Activated B cell treated with CpG ODN at 0.5 μM for 24 hours (primary cell): ENCODE measurements at regions not wholly inside any gene's neighbourhood (a gene's known extent, or its start where the extent isn't known, plus 50 kb on each side); places are given as distances from the start of the nearest gene placed in this dataset.

ENCODE experiments used
- ATAC-seq: fragments of 200-7000 bp; cut with Tn5 transposase; one replicate; pipeline ENCODE4 v1.10.0; 2021; ENCODE audit warnings: low read depth, mild to moderate bottlenecking, moderate library complexity
- CTCF ChIA-PET: fragments of 350-600 bp; sonication (Branson Sonifier 250); formaldehyde crosslinking; loops from one replicate; lab custom pipeline; 2021; ENCODE audit warnings: antibody characterized with exemption; lab: Charles Lee
- POLR2A ChIA-PET: fragments of 350-600 bp; sonication (Branson Sonifier 250); formaldehyde crosslinking; loops from one replicate; lab custom pipeline; 2021; ENCODE audit warnings: antibody characterized with exemption; lab: Charles Lee
- DNase-seq: peaks from one replicate; pipeline ENCODE4 v3.0.0; 2022
- H3K27ac Mint-ChIP-seq: one replicate; pipeline ENCODE4 v1.8.0; 2020; ENCODE audit warnings: mixed read lengths
- H3K27me3 Mint-ChIP-seq: one replicate; pipeline ENCODE4 v1.8.0; 2021; ENCODE audit warnings: mixed read lengths
- H3K36me3 Mint-ChIP-seq: one replicate; pipeline ENCODE4 v1.8.0; 2021; ENCODE audit warnings: low read depth, mixed read lengths
- H3K4me1 Mint-ChIP-seq: one replicate; pipeline ENCODE4 v1.8.0; 2021; ENCODE audit warnings: mixed read lengths
- H3K4me3 Mint-ChIP-seq: one replicate; pipeline ENCODE4 v1.8.0; 2020; ENCODE audit warnings: mild to moderate bottlenecking, mixed read lengths
- H3K9me3 Mint-ChIP-seq: one replicate; pipeline ENCODE4 v1.8.0; 2020; ENCODE audit warnings: mixed read lengths
- CTCF ChIP-seq: fragments of 200-600 bp; IDR thresholded peaks from one replicate; pipeline ENCODE4 v1.8.0; 2022; ENCODE audit warnings: antibody characterized with exemption, mild to moderate bottlenecking
- intact Hi-C: fragments of 100-400 bp; cut with micrococcal nuclease; formaldehyde crosslinking; loops from one replicate; pipeline ENCODE4 v1.15.1; 2024

GRCh38 chr15:38879909-38880471, 315.4 kb upstream of the RASGRP1 start:
- intact Hi-C loops = no loop called here
- TF ChIP-seq CTCF = no peak
- DNase-seq (no peak), ATAC-seq (no peak)
- no peaks in the 10 kb centered on the region for H3K9me3 Mint-ChIP-seq
- POLR2A ChIA-PET = no interaction called here
- H3K4me1 Mint-ChIP-seq = no peaks in the 10 kb centered on the region
- H3K36me3 Mint-ChIP-seq = no peaks in the 10 kb centered on the region
- H3K27me3 Mint-ChIP-seq = peaks cover 2% of the 10 kb centered on the region
- no peak overlapping the region for H3K27ac Mint-ChIP-seq
- CTCF ChIA-PET = no interaction called here
- H3K4me3 Mint-ChIP-seq = no peak overlapping the region

GRCh38 chr15:38882221-38882620, 317.6 kb upstream of the RASGRP1 start:
- ChIA-PET POLR2A (no interaction called here), CTCF (no interaction called here)
- no peaks in the 10 kb centered on the region for H3K36me3 Mint-ChIP-seq
- DNase-seq (no peak), ATAC-seq (no peak)
- H3K9me3 Mint-ChIP-seq = no peaks in the 10 kb centered on the region
- no peak overlapping the region for H3K27ac Mint-ChIP-seq
- TF ChIP-seq CTCF = no peak
- intact Hi-C loops = no loop called here
- H3K4me1 Mint-ChIP-seq = no peaks in the 10 kb centered on the region
- H3K4me3 Mint-ChIP-seq = no peak overlapping the region
- H3K27me3 Mint-ChIP-seq = peaks cover 2% of the 10 kb centered on the region

- no peak overlapping the region for H3K27ac Mint-ChIP-seq
Observed at GRCh38 chr15:38883987-38884386, 319.4 kb upstream of the RASGRP1 start.

GRCh38 chr15:38885001-38885400, 320.4 kb upstream of the RASGRP1 start:
- no peaks in the 10 kb centered on the region for H3K4me1 Mint-ChIP-seq
- H3K9me3 Mint-ChIP-seq = no peaks in the 10 kb centered on the region
- DNase-seq (no peak), ATAC-seq (no peak)
- TF ChIP-seq CTCF = no peak
- no peak overlapping the region for H3K27ac Mint-ChIP-seq
- H3K4me3 Mint-ChIP-seq = no peak overlapping the region
- CTCF ChIA-PET = no interaction called here
- no peaks in the 10 kb centered on the region for H3K36me3 Mint-ChIP-seq
- intact Hi-C loops = no loop called here
- POLR2A ChIA-PET = no interaction called here
- H3K27me3 Mint-ChIP-seq = peaks cover 2% of the 10 kb centered on the region

More at GRCh38 chr15:38883987-38884386, 319.4 kb upstream of the RASGRP1 start:
- Mint-ChIP-seq H3K27me3 (peaks cover 2% of the 10 kb centered on the region), H3K36me3 (no peaks in the 10 kb centered on the region), H3K4me3 (no peak overlapping the region), H3K4me1 (no peaks in the 10 kb centered on the region), H3K9me3 (no peaks in the 10 kb centered on the region)
- ATAC-seq = no peak
- ChIA-PET POLR2A (no interaction called here), CTCF (no interaction called here)
- no peak for TF ChIP-seq CTCF
- intact Hi-C loops = no loop called here
- no peak for DNase-seq

- CTCF ChIA-PET = no interaction called here
- Mint-ChIP-seq H3K27me3 (peaks cover 2% of the 10 kb centered on the region), H3K4me3 (no peak overlapping the region), H3K4me1 (no peaks in the 10 kb centered on the region), H3K9me3 (no peaks in the 10 kb centered on the region), H3K27ac (no peak overlapping the region), H3K36me3 (no peaks in the 10 kb centered on the region)
- ATAC-seq (no peak), DNase-seq (no peak)
- no peak for TF ChIP-seq CTCF
- intact Hi-C loops = no loop called here
- POLR2A ChIA-PET = no interaction called here
Observed at GRCh38 chr15:38885471-38885952, 320.9 kb upstream of the RASGRP1 start.
